Heart left ventricle (tissue), 16 donors: ENCODE measurements at regions not wholly inside any gene's neighbourhood (a gene's known extent, or its start where the extent isn't known, plus 50 kb on each side); places are given as distances from the start of the nearest gene placed in this dataset.

ENCODE experiments used
- ATAC-seq, 4 donors: fragments of 200-7000 bp; cut with Tn5 transposase; one replicate each; pipeline ENCODE4 v1.9.1; 2020 to 2022; ENCODE audit warnings: moderate library complexity in 4 of 4, mild to moderate bottlenecking in 3 of 4, moderate number of reproducible peaks in 1 of 4
- DNase-seq, 5 donors: peaks; one replicate each; pipeline ENCODE4 v3.0.0-alpha.2; 2020
- H3K27ac ChIP-seq, 12 donors: fragments of 200-600 bp; sonication (generic) in 4 of 12; one replicate each; pipeline versions ENCODE4 v1.5.0 to v1.8.0; 2016 to 2022; ENCODE audit warnings: mild to moderate bottlenecking in 2 of 12
- H3K27me3 ChIP-seq, 9 donors: fragments of 200-600 bp; sonication (generic) in 2 of 9; one replicate each; pipeline versions ENCODE4 v1.5.1 to v1.8.0; 2016 to 2022; ENCODE audit warnings: mild to moderate bottlenecking in 3 of 9
- H3K36me3 ChIP-seq, 9 donors: fragments of 200-600 bp; sonication (generic) in 2 of 9; one replicate each; pipeline versions ENCODE4 v1.5.0 to v1.8.0; 2018 to 2022; ENCODE audit warnings: mild to moderate bottlenecking in 2 of 9
- H3K4me1 ChIP-seq, 12 donors: fragments of 200-600 bp; sonication (generic) in 4 of 12; one replicate each; pipeline versions ENCODE4 v1.5.0 to v1.8.0; 2016 to 2022; ENCODE audit warnings: mild to moderate bottlenecking in 3 of 12
- H3K4me3 ChIP-seq, 12 donors: fragments of 200-600 bp; sonication (generic) in 4 of 12; one replicate each; pipeline versions ENCODE4 v1.5.0 to v1.8.0; 2017 to 2022; ENCODE audit warnings: mild to moderate bottlenecking in 9 of 12, moderate library complexity in 4 of 12
- H3K9me3 ChIP-seq, 12 donors: fragments of 200-600 bp; sonication (generic) in 4 of 12; one replicate each; pipeline versions ENCODE4 v1.5.0 to v1.8.0; 2016 to 2022; ENCODE audit warnings: mild to moderate bottlenecking in 1 of 12
- POLR2A ChIP-seq, 2 donors: fragments of 450-650 bp; IDR thresholded peaks; one replicate each; pipeline ENCODE4 v1.6.1; 2017; ENCODE audit warnings: antibody characterized with exemption in 2 of 2, mild to moderate bottlenecking in 2 of 2, moderate library complexity in 2 of 2
- WGBS, 4 donors: extraction: QIAGEN DNeasy Blood & Tissue Kit in 2 of 4; methylation state at CpG; one replicate each; pipeline versions ENCODE4 v1.1.5 to v1.1.7; 2013 to 2018; 5-methylcytosine and 5-hydroxymethylcytosine counted together
- intact Hi-C, 10 donors: fragments of 100-400 bp; cut with DNase I; formaldehyde crosslinking; loops; one replicate each; pipeline versions ENCODE4 v1.11.1 to v1.14.2; 2022
- TF ChIP-seq, protein P1 (sequence below), 12 donors: fragments of 200-600 bp; sonication (generic) in 4 of 12; IDR thresholded peaks; one replicate each; pipeline versions ENCODE4 v1.5.0 to v1.8.0; 2018 to 2022; ENCODE audit warnings: antibody characterized with exemption in 12 of 12, mild to moderate bottlenecking in 5 of 12
- donor health status: ischemic (EF 13 %, LVEDD 7.1; RV severe dilation, severe dysfunction).
- donor health status: healthy with polysubstance abuse.
- donor health status: DM: no; HTN: yes; CAD: no.
- donor health status: DM: no; HTN: no; CAD: no.
- donor health status: ischemic (EF 25% LVEDD 6.9; RV normal size, moderate dysfunction).
- donor health status: ischemic (EF 25% LVEDD 5.7; RV mildly dilated, moderate dysfunction).
- donor health status: healthy.
- donor health status: DM: yes; HTN: yes; CAD: no.
- donor health status: ischemic (EF 35%, LVEDD 5.7; RV mildly dilated, moderate dysfunction).
- donor health status: nonischemic (EF 11% LVEDD 7.7; RV severe dilation, severe dysfunction).
- donor health status: DM: yes; HTN: yes; CAD: no.
- donor health status: PGD.
- donor health status: ischemic (EF 29% LVEDD 5.4; RV normal size, mild dysfunction).
- donor health status: nonischemic (EF 23%, LVEDD 6.1; RV moderate dilation, normal function).

GRCh38 chr3:197425485-197426120 lies 127.2 kb upstream of the DLG1 start:
- no peak overlapping the region for H3K4me3 ChIP-seq
- H3K27me3 ChIP-seq, result no peaks in the 10 kb centered on the region
- H3K9me3 ChIP-seq, result no peaks in the 10 kb centered on the region
- TF ChIP-seq POLR2A (IDR thresholded peaks at IDR 0.05), result no peak
- TF ChIP-seq, protein P1, sequence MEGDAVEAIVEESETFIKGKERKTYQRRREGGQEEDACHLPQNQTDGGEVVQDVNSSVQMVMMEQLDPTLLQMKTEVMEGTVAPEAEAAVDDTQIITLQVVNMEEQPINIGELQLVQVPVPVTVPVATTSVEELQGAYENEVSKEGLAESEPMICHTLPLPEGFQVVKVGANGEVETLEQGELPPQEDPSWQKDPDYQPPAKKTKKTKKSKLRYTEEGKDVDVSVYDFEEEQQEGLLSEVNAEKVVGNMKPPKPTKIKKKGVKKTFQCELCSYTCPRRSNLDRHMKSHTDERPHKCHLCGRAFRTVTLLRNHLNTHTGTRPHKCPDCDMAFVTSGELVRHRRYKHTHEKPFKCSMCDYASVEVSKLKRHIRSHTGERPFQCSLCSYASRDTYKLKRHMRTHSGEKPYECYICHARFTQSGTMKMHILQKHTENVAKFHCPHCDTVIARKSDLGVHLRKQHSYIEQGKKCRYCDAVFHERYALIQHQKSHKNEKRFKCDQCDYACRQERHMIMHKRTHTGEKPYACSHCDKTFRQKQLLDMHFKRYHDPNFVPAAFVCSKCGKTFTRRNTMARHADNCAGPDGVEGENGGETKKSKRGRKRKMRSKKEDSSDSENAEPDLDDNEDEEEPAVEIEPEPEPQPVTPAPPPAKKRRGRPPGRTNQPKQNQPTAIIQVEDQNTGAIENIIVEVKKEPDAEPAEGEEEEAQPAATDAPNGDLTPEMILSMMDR (IDR thresholded peaks at IDR 0.05), result no peak
- intact Hi-C loops, result no loop called here
- H3K4me1 ChIP-seq, result peaks cover 0 to 32% (median 12%) of the 10 kb centered on the region in 12 donors
- DNase-seq (no peak), ATAC-seq (no peak)
- 88 to 93% (median 91%) methylated on average over 14 of the region's 14 CpGs for WGBS, 4 donors
- H3K27ac ChIP-seq, result no peak overlapping the region
- H3K36me3 ChIP-seq, result no peaks in the 10 kb centered on the region

DNA sequence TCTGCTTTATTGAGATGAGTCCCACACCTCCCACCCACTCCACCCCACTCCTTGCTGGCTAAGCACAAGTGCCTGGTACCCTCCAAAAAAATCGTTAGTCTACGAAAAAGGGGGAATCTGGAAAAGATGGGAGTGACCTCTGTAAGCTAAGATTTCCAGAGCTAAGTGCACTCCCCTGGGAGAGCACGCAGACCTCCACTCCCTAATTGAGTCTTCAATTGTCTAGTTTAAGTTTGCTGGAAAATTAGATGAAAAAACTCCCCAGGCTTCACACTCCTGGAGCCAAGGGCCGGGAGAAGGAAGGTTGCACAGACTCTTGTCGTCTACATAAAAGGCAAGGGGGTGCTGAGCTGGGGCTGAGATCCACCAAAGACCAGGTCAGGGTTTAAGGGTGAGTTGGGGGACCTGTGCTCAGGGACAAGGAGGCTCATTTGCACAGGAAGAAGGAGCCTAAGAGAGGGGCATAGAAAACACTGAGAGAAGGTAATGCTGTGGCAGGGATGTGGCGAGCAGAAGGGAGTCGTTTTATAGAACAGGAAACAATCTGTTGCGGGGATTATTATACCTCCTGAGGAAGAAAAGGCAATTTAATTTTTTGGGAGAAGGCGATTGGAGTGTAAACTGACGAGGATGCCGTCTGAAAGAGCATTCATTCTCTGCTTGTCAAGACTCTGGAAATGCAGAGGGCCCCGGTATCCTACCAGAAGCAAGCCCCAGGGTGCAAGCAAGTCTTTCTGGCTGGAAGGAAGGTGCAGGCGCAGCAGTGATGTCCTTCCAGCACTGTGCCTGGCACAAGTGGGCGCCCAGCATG lies 126.5 kb upstream of the DLG1 start:
- Histone ChIP-seq H3K9me3 (no peaks in the 10 kb centered on the region), H3K27ac (no peak overlapping the region), H3K4me1 (peaks cover 0 to 37% (median 15%) of the 10 kb centered on the region in 12 donors), H3K27me3 (no peaks in the 10 kb centered on the region), H3K36me3 (no peaks in the 10 kb centered on the region), H3K4me3 (no peak overlapping the region)
- 77 to 82% (median 79%) methylated on average over 14 of the region's 14 CpGs for WGBS, 4 donors
- intact Hi-C loops, result no loop called here
- no peak for DNase-seq
- ATAC-seq, result no peak
- TF ChIP-seq POLR2A (IDR thresholded peaks at IDR 0.05), result no peak
- TF ChIP-seq, protein P1 (IDR thresholded peaks at IDR 0.05), result no peak

GRCh38 chr3:197424266-197424665 lies 125.9 kb upstream of the DLG1 start:
- intact Hi-C loops, result no loop called here
- Histone ChIP-seq H3K9me3 (no peaks in the 10 kb centered on the region), H3K4me1 (peaks cover 0 to 42% (median 14%) of the 10 kb centered on the region in 12 donors), H3K36me3 (no peaks in the 10 kb centered on the region), H3K4me3 (no peak overlapping the region), H3K27me3 (no peaks in the 10 kb centered on the region), H3K27ac (no peak overlapping the region)
- DNase-seq (no peak), ATAC-seq (no peak)
- WGBS, 4 donors, result 77 to 86% (median 83%) methylated on average over 11 of the region's 11 CpGs
- TF ChIP-seq, protein P1 (IDR thresholded peaks at IDR 0.05), result no peak
- no peak for TF ChIP-seq POLR2A (IDR thresholded peaks at IDR 0.05)

DNA sequence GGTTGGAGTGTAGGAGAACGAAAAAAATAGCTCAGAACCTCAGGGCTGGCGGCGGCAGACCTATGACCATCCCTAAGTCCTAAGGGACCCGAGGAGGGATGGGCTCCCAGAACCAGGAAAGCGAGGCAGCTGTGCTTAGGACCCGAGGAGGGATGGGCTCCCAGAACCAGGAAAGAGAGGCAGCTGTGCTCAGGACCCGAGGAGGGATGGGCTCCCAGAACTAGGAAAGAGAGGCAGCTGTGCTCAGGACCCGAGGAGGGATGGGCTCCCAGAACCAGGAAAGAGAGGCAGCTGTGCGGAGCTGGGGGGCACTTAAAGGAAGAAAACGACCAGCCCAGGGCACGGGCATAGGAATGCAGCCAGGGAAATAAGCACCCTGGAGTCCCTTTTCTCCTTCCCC lies 125.0 kb upstream of the DLG1 start:
- 72 to 81% (median 75%) methylated on average over 11 of the region's 11 CpGs for WGBS, 4 donors

More for the DNA sequence above, 125.0 kb upstream of the DLG1 start:
- Histone ChIP-seq H3K4me1 (peaks cover 0 to 34% (median 10%) of the 10 kb centered on the region in 12 donors), H3K27ac (no peak overlapping the region), H3K36me3 (no peaks in the 10 kb centered on the region), H3K9me3 (no peaks in the 10 kb centered on the region), H3K27me3 (no peaks in the 10 kb centered on the region), H3K4me3 (no peak overlapping the region)
- no peak for TF ChIP-seq POLR2A (IDR thresholded peaks at IDR 0.05)
- TF ChIP-seq, protein P1 (IDR thresholded peaks at IDR 0.05), result no peak
- DNase-seq (no peak), ATAC-seq (no peak)
- intact Hi-C loops, result no loop called here
